HL-60/S4 treated with retinoic acid at 250 ng/mL for 4 days and 3 days (cell line): ENCODE measurements at regions not wholly inside any gene's neighbourhood (a gene's known extent, or its start where the extent isn't known, plus 50 kb on each side); places are given as distances from the start of the nearest gene placed in this dataset.

Experiments used
- in situ Hi-C: fragments of 300-500 bp; cut with MboI; formaldehyde crosslinking; loops from 2 replicates; pipeline ENCODE4 v1.7.0; 2022; ENCODE audit warnings: low sequenced_read_pairs

DNA sequence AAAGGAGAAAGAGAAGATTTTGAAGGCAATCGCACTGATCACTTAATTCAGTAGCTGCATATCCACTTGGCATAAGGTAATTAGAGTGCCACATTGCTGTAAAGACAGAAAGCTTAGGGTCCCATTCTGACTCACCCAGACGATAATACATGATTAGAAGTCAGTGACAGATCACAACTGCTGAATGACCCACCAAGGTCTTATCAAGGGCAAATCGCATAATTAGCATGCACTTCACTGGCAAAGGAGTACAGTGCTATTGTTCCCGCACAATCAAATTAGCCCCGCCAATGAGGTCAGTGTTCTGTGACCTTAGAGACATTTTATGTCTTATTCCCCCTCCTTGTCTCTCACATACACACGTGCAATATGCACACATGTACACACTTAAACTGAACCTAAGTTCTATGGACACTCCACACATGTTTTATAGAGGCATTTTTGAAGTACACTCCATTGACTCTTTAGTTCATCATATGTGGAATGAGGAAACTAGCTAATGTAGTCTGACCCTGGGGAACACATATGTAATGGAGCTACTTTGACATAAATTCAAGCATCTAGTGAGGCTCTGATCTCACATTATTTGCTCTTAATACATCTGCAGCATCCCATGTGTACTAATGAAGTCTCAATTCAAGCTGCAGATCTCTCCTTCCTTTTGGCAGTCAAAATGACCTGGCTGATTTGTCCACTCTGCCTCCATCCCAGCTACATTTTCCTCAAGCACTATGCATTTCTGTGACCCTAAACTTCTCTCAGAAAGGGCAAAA lies 673.8 kb upstream of the FANCL start:
- in situ Hi-C loops = no loop called here

DNA sequence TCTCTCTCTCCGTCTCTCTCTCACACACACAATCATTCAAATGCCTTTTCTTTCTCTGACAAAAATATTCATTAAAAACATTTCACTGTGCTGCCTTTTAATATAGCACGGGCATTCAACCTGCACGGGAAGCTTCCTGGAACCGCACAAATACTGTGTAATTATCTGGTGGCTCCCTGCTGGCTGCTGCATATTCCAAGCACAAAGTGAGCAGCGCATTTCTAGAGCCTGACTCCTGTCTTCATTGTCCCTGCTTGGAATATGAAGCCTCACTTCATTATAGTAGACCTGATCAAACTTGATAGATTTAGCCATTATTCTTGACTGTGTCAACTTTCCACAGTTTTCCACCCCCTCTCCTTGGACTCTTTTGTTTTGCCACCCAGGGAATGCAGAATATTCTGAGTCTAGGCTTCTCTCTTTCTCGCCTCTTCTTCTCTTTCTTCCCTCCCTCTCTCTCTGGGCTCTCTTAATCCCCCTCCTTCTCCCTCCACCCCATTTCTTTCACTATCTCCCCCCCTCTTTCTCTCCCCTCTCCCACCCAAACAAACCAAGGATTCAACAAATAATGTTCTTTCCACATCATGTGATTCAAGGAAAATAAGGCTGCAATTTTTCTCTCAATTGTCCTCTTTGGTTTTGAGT lies 672.1 kb upstream of the FANCL start:
- in situ Hi-C loops = no loop called here

DNA sequence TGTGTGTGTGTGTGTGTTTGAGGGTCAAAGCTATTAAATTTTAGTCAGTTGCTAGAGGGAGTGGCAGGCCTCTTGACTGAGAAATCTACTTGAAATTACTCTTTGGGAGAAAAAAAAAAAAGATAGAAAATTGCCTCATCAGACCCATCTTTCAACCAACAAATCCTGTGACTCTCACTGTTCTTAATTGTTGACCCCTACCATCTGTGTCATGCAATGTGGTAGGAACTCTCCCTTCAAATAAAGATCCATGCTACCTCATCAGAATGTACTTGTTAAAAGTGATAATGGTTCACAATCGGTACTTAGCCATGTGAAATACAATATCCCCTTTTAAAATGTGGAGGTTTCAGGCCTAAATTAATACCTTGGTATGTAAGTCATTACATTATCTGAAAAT lies 670.8 kb upstream of the FANCL start:
- in situ Hi-C loops = no loop called here

DNA sequence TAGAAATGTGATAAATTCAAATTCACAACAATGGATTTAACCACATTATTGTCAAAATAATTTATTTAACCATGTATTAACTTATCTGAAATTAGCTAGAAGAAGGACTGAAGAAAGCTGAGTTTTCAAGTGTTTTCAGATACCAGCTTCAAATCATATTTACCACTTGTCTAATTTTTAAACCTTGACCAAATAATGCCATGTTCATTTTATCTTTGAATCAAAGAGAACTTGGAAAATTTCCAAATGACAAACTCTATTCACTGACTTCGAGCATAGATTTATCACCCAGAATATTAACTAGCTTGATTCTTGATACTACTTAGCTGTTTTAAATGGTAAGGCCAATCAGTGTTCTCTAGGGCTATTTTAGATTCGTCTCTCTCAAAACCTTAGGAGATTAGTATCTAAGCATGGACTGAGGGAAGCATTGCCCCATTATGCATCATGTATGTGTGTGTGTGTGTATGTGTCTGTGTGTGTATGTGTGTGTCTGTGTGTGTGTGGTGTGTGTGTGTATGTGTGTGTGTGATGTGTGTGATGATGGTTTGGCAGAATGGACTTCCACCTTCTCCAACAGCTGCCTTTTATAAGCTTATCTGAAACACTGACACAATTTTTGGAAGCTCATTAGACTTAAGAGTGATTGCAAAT lies 667.5 kb upstream of the FANCL start:
- in situ Hi-C loops = no loop called here

DNA sequence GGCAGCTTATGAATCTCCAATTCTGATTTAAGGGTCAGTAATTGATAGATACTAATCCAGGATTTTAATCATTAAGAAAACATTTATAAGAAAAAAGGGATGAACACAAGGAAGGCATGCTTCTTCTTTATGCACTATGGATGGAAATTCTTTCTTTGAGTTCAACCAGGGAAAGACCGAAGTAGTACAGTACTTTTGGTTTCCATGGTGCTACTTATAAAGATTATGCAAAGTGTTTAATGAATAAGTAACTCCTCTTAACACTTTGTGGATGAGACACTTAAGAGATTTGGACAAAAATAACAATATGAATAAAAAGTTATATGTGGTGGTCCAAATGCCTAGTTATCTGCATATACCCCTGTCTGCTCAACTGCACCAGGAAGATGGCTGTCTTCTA lies 666.5 kb upstream of the FANCL start:
- in situ Hi-C loops = no loop called here

DNA sequence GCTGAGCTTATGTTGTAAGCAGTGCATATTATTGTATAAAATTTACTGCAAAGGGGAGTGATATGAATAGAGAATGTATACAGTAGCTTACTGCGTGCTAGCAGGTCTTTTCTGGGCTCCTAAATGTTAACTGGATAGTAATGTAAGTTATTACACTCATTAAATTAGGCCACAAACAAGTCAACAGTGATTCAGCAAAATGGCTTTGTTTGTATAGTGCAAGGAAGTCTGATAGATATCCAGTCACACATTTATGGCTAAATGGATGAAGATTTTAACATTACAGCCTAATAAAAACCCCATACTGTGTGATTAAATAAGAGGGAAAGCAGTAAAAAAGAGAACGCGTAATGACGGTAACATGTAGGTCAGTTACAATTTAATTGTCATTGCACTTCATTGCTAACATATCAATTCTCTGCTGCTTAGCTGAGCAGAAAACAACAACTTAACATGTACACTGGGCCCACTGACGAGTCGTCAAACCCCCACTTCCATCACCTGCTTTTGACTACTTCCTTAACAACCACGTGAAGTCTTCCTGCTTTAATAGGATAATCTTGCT lies 665.0 kb upstream of the FANCL start:
- in situ Hi-C loops = no loop called here

DNA sequence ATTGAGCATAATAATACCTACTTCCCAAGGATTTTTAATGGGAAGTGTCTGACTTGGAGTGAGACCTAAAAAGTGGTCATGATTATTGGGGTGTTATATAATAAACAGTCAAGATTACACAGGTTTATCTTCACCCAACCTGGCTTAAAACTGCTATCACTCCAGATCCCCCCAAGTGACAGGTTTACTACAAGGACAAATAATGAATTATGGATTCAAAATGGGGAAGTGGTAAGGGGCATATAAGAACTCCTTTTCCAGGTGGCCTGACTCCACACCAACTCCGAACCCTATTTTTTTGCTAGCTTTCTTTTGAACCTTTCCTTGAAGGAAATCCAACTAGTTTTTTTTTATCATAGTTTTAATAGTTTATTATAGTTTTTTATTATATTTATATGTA lies 663.0 kb upstream of the FANCL start:
- in situ Hi-C loops = no loop called here

DNA sequence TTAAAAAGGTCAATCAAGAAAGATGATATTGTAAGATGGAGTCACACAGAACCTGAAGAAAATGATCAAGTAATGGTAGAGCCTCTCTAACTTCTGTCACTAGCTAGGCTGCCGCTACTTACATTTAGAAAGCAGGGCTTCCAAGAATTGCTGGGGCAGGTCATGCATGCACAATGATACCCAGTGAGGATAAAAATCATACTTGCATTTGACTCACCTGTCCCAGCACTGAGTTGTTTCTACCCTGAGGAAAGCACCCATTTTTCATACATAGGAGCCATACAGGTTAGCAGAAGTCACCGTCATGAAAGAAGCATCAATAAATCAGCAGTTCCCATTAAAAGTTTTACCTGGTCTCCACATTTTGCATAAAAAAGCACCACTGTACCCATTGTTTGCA lies 662.3 kb upstream of the FANCL start:
- in situ Hi-C loops = no loop called here

DNA sequence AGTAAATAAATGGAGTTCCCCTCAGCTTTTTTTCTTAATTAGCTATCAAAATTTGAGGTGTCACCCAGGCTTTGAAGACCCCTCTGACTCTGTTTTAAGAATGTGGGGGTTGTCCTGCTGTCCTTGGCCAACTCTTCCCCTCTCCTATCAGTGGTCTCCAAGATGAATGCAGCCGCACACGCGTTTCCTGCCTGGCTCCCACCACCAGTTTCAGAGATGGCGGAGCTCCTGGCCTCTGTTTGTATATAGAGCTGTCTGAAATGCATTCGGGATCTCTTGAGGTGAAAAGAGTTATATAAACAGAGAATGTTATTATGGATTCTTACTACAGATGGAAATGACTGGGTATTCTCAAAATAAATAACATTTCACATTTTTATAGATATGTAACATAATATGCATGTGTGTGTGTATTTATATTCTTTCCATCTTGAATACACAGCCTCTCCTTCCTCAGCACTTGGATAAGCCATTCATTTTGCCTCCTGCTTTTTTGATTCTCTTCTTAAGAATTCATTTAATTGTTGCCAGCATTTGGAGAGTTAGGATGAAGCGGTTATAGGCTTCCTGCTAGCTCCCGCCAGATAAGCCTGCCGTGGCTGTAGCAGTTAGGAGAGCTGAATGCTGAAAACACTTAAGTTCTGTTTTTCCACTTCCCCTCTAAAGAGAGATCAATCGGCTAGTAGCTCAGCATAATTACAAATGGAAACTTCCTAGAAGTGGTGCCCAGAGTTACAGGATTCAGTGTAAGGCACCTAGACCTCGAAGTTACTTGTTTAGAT lies 659.3 kb upstream of the FANCL start:
- in situ Hi-C loops = no loop called here

DNA sequence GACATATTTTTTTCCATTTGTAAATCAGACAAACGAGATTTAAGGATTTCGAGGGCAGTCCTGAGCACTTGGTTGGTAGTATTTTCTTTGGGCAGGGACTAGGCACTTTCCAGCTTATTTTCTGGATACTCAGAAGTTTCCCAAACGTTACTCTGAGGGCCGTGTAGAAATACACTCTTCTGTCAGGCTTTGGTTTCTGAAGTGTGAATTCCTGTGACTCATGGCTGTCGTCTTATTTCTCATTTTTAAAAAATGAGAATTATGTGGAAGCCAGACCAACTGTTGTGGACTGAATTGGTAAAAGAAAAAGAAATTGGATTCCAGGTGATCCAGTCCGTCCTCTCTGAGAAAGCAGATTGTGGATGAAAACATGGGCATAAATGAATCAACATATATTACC lies 658.6 kb upstream of the FANCL start:
- in situ Hi-C loops = no loop called here

DNA sequence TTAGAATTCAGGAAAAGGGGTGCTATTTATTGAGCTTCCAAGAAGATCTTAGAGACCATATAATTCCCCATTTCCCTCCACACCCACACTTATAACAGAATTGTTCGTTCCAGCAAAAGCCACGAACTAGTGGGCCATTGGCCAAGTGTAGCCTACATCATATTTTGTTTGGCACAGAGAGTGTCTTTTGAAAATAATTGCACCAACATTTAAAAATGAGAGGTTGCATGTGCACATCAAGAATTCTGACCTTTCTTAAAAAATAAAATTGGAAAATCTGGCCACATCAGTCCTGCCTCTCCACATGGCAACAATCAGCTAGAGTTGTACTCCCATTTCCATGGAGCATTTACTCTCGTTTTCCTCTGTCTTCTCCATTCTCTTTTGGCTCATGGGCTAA lies 655.5 kb upstream of the FANCL start:
- in situ Hi-C loops = no loop called here

DNA sequence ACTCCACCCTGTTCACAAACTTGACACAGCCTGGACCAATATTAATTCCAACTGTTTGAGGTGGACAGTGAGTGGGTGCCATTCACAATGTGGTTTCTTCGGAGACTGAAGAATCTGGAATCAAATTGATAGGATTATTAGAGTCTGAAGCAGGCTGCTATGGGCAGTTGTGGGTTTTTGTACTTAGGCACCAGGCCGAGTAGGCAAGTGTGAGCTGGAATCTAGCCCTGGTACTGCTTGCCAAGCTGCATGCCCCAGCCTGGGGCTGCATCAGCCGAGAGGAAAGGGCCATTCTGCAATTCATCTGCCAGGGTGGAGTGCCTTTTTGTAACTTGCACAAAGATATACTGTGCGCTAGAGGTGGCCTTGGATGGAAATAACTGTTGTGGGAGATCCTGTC lies 654.7 kb upstream of the FANCL start:
- in situ Hi-C loops = no loop called here

DNA sequence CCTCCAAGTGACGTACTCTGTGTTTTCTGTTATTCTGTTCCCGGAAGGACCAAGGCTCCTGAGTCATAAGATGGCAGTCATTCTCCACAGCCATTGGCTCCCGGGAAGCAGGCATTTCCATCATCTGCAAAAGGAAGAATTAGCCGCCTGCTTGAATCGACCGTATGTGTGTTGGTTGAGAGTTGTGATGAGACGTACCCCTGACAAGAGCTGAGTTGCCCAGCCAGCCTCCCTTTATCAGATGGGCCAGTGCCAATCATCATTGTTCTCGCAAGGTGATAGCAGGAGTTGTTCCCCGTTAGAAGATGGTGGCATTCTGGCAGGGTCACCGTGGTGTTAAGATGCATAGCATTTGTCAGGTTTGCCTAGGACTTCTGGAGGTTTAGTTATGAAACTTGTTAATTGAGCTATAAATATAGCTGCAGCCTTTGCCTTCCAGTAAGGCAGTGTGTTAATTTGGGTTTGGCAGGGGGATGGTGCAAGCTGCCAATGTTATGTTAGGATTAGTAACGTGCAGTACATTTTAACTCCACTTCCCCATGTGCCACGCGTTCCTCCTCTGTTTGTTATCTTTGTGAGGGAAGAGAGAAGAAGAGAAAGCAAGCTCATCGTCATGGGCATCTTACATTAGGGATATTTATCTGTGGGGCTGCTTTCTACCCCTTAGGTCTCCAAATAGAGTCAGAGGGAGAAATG lies 652.7 kb upstream of the FANCL start:
- in situ Hi-C loops = no loop called here

DNA sequence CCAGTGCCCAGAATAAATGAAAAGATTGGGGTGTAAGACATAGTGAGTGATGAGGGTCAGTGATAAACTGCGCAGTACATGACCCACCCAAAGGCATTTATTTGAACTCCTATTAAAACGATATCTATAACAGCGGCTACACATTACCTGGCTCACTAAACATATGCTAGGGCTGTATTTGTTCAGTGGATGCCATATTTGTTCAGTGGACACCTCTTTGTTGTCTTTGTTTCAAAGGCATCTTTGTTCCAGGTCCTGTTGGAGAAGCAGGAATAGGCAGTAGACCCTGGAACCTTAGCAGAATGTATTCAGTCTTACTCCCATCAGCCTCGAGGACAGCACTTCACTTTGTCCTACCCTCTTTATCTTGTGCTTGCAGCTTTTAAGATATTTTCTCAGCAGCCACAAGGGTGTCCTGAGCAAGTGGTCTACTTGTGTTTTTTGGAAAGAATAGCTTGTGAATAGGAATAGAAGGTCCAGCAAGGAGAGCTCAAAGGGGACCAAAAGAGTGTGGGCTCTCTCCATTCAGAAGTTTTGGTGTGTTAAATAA lies 650.8 kb upstream of the FANCL start:
- in situ Hi-C loops = no loop called here

DNA sequence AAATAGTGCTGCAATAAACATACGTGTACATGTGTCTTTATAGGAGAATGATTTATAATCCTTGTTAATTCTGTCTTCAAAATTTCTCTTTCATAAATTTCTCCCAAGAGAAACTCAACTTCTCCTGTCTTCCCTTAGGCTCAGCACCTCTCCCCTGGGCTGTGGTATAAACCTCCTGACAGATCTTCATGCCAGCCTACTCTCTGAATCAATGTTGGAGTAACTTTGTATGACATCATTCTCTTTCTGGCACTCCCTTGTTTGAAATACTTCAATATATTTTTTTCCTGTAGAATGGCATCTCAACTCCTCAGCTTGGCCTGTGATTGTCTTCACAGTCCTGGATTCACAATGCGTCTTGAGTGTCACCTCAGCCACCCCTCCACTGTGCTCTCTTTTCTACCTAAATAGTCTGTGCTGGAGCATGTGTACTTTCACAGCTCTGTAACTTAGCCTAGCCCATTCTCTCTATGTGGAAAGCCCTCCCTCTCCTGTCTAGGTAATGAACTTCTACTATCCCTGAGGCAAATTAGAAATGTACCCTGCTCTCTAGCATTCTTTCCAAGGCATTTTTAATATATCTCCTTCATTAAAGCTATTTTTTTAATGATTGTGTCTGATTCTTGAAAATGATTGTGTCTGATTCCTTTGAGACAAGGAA lies 649.9 kb upstream of the FANCL start:
- in situ Hi-C loops = no loop called here

DNA sequence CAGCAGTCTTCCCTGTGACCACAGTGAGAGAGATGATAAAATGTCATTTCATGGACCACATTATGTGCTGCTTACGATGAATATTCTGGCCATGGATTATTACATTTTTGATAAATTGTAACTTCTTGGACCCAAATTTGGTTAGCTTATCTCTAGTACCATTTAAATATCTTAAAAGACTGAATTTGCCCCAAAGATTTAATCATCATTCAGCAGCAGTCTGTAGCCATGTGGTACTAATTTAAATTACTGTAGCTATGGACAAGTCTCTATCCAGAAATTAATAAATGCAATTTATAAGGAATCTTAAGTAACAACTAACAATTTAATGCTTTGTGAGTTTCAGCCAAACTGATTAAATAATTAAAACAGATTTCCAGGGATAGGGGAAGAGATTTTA lies 644.9 kb upstream of the FANCL start:
- in situ Hi-C loops = no loop called here

DNA sequence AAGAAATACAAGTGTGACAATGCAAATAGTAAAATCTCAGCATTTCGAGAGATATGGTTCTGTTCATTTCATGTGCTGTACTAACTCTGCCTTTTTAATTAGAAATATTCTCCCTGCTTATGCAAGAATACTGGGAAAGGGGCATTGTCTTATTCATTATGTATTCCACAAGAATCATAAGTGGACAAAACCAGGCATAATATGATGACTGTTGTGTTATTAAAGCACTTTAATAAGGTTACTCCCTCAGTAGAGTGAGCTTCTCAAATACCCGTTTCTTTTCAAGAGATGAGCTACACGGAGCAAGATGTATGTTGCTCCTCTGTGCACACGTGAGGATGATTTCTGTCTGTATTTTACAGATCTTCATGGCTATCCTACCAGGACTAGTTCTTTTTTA lies 638.7 kb upstream of the FANCL start:
- in situ Hi-C loops = no loop called here

DNA sequence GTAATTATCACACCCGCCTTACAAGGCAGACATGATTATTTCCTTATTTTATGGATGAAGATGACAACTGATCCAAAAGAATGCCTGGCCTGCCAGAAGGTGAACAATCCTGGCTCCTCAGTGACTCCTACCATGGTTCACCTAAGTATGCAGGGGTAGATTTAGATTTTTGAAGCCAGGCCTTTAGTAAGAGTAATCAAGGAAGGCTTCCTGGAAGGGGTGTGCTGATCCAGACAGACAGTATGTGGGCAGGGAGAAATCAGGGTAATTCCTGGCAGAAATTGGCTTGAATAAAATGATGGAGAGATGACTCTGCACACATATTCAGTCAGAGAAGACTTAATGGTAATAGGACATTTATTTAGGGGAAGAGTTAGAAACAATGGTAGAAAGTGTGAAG lies 637.7 kb upstream of the FANCL start:
- in situ Hi-C loops = no loop called here

DNA sequence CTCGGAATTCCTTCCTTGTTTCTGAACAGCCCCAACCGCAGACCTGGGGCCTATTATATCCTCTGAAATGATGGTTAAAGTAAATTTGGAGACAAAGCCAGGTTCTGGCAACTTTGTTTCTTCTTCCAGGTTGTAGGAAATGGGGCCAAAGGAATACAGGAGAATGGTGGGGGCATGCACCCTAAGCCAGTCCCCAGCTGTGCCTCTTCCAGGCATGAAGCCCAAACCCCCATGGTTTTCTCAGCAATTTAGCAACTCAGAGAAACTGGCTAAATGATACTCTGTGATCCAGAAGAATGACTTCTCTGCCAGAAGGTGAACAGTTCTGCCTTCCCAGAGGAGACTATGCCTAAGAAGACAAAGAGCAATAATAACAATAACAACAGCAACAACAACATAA lies 635.0 kb upstream of the FANCL start:
- in situ Hi-C loops = no loop called here

DNA sequence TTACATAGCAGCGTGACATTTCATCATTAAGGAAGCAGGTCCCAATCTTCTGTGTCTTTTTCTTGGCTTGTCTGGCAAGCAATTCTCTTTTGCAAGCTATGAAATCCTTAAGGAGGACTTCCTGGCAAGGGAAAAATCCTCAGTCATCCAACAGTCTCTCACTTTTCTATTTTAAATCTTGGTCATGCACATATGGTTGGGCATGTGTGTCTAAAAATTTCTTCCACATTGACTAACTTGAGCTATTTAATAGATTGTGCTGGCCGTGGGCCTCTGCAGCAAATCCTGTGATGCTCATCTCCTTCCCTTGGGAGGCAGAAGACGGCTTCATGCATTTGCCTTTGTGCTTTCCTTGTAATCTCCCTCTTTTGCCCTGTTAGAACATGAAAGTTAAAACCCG lies 634.3 kb upstream of the FANCL start:
- in situ Hi-C loops = no loop called here
